ENCODE measurements at regions not wholly inside any gene's neighbourhood (a gene's known extent, or its start where the extent isn't known, plus 50 kb on each side); places are given as distances from the start of the nearest gene placed in this dataset.

DNA sequence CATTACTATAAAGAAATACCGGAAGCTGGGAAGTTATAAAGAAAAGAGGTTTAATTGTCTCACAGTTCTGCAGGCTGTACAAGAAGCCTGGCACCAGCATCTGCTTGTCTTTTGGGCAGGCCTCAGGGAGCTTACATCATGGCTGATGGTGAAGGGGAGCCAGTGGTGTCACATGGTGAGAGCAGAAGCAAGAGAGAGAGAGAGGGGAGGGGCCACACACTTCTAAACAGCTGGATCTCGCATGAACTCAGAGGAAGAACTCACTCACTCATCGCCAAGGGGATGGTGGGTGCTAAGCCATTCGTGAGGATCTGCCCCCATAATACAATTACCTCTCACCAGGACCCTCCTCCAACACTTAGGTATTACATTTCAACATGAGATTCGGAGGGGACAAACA, 51.8 kb upstream of the ANKRD34C start:
- DNase-seq (ENCODE audit: low spot score in 2 of 2): no peak
- Mint-ChIP-seq H3K27me3 (peaks cover 19% of the 10 kb centered on the region), H3K4me1 (no peaks in the 10 kb centered on the region), H3K4me3 (no peak overlapping the region), H3K27ac (no peak overlapping the region), H3K9me3 (peaks cover 16% of the 10 kb centered on the region), H3K36me3 (no peaks in the 10 kb centered on the region)
- ATAC-seq (ENCODE audit: low read depth): no peak

DNA sequence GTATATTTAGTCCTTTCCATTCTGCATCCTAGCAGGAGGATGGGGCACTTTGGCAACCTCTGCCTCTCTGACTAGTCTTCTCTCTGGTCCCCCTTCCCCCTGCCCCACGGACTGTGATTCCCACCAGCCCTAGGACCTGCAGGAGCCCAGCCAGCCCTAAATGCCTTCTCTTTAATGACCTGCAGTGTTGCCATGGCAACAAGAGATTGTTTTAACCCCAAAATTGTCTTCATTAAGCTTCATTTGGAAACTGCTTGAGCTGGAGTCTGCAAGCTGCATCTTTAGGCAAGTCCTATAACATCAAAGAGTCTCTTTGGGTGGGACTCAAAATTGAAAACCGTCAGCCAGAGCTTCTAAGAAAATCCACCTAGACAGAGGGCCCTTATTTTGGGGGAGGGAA, 59.7 kb upstream of the ANKRD34C start:
- Mint-ChIP-seq H3K4me3 (no peak overlapping the region), H3K9me3 (peaks cover 5% of the 10 kb centered on the region), H3K4me1 (no peaks in the 10 kb centered on the region), H3K27ac (no peak overlapping the region), H3K27me3 (peaks cover 22% of the 10 kb centered on the region), H3K36me3 (no peaks in the 10 kb centered on the region)
- ATAC-seq (ENCODE audit: low read depth): no peak
- DNase-seq (ENCODE audit: low spot score in 2 of 2): no peak

DNA sequence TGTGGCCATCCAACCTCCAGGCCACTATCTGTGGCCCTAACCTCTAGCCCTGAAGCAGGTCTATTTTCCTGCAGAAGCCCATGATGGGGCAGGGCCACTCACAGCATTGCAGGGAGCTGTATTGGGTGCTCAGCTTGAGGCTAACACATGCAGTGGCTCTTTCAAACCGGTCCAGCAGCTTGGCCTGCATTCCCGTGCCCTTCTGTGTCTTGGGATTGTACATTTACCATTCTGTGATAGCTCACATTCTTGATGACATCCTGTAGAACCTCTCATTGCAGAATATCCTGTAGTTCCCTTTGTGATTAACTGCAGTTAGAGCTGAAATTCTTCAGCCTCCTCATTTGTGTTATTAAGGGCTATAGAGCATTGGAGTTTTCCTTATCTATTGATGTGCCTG, 60.8 kb upstream of the ANKRD34C start:
- H3K9me3 Mint-ChIP-seq: peaks cover 10% of the 10 kb centered on the region
- DNase-seq (ENCODE audit: low spot score in 2 of 2): no peak
- no peaks in the 10 kb centered on the region for H3K4me1 Mint-ChIP-seq
- H3K27ac Mint-ChIP-seq: no peak overlapping the region
- ATAC-seq (ENCODE audit: low read depth): no peak
- peaks cover 18% of the 10 kb centered on the region for H3K27me3 Mint-ChIP-seq
- H3K36me3 Mint-ChIP-seq: no peaks in the 10 kb centered on the region
- no peak overlapping the region for H3K4me3 Mint-ChIP-seq

DNA sequence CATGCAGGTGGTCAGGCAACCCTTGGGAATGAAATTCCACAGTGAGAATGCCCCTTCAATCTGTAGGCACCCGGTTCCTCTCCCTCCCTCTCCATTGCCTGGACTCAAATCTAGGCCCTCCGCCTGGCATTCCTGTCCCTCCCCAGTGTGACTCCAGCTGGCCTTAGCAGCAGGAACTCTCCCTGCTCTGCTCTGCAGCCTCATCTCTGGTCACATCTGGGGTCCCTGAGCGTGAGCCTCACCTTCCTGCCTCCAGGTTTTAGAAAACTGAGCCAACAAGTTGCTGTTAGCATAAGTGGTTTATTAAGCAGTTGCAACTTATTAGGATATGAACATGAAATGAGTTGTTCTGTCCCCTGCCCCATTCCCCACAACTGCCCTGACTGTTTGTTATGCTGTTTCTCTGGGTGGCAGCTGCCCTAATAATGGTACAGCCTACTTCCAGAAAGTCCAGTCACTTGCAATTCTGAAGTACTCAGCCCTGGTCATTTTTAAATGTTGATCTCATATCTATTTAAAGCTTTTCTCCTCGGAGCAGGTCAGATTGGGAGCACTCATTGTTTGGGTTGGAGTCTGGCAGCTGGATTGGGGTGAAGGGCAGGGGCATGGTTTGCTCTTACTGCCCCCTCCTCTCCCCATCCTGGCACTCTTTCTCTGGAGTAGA, 63.0 kb upstream of the ANKRD34C start:
- no peak overlapping the region for H3K27ac Mint-ChIP-seq
- H3K36me3 Mint-ChIP-seq: no peaks in the 10 kb centered on the region
- H3K9me3 Mint-ChIP-seq: peaks cover 7% of the 10 kb centered on the region
- ATAC-seq (ENCODE audit: low read depth) (no peak), DNase-seq (ENCODE audit: low spot score in 2 of 2) (no peak)
- no peak overlapping the region for H3K4me3 Mint-ChIP-seq
- peaks cover 20% of the 10 kb centered on the region for H3K27me3 Mint-ChIP-seq
- no peaks in the 10 kb centered on the region for H3K4me1 Mint-ChIP-seq

DNA sequence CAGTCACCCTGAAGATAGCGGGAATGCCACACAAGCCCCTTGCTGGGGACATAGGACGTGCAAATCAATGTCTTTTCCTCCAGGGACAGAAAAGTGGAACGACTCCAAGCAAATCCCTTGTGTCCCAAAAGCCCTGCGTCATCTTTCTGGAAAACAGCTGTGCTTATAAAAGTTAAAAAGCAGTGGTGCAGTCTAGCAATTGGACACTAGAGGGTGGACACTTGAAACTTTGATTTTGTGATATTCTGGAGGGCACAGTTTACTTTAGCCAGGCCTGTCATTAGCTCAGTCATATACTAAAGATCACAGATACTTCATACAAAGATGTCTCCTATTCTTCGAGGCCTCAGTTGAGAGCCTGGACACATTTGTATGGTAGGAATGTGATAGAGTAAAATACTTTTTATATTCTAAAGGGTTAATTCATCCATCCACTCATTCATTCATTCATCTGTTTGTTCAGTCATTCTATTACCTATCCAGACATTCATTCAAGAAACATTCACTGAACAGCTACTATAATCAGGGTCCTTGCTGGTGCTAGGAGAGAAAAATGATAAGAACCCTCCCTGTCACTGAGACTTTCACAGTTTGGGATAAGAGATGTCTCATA, 63.8 kb upstream of the ANKRD34C start:
- H3K36me3 Mint-ChIP-seq: no peaks in the 10 kb centered on the region
- no peaks in the 10 kb centered on the region for H3K4me1 Mint-ChIP-seq
- DNase-seq (ENCODE audit: low spot score in 2 of 2) (no peak), ATAC-seq (ENCODE audit: low read depth) (no peak)
- peaks cover 5% of the 10 kb centered on the region for H3K9me3 Mint-ChIP-seq
- peaks cover 20% of the 10 kb centered on the region for H3K27me3 Mint-ChIP-seq
- no peak overlapping the region for H3K4me3 Mint-ChIP-seq
- no peak overlapping the region for H3K27ac Mint-ChIP-seq

DNA sequence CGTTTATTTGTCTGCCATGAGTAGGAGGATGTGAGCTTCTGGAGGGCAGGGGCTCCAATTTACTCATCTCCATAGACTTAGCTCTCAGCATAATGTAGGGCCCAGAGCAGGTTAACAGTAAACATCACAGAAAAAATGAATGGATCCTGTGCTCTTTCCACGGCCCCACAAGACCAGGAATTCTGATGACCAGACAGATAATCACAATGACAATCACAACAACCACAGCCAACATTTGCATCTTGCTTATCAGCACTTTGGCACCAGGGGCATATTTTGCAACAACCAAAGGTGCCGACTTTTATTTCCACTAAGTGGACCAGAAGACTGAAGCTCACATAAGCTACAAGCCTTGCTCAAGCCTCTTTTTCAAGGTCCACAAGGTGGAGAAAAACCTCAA, 68.9 kb upstream of the ANKRD34C start:
- H3K27ac Mint-ChIP-seq: no peak overlapping the region
- no peak for DNase-seq (ENCODE audit: low spot score in 2 of 2)
- peaks cover 5% of the 10 kb centered on the region for H3K9me3 Mint-ChIP-seq
- H3K36me3 Mint-ChIP-seq: no peaks in the 10 kb centered on the region
- peaks cover 23% of the 10 kb centered on the region for H3K27me3 Mint-ChIP-seq
- no peak for ATAC-seq (ENCODE audit: low read depth)
- H3K4me3 Mint-ChIP-seq: no peak overlapping the region
- no peaks in the 10 kb centered on the region for H3K4me1 Mint-ChIP-seq

DNA sequence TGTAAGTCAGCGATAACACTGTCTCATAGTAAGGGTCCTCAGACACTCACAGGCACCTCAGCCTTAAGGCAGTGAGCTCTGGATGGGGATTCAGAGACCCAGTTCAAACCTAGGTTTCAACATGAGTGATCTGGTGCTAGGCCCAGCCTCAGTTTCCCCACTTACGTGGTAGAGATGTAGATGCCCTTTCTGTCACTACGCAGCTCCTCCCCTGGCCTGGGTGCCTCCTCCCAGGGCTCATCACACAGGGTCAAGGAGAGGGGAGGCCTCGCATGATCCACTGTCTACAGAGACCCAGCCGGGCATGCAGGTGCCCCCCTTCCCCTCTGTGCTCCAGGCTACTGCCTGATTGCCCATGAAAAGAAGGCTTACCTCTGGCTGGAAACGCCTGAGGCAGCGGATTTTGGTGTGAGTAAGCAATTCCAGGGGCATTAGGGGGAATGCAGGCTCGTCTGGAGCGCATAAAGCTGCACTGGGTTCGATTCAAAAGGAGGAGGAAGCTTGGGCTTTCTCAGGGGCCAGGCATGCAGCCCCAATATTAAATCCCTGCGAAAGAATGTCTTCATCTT, 69.8 kb upstream of the ANKRD34C start:
- H3K4me3 Mint-ChIP-seq: no peak overlapping the region
- no peaks in the 10 kb centered on the region for H3K4me1 Mint-ChIP-seq
- peaks cover 23% of the 10 kb centered on the region for H3K27me3 Mint-ChIP-seq
- DNase-seq (ENCODE audit: low spot score in 2 of 2): no peak
- no peak overlapping the region for H3K27ac Mint-ChIP-seq
- no peak for ATAC-seq (ENCODE audit: low read depth)
- H3K36me3 Mint-ChIP-seq: no peaks in the 10 kb centered on the region
- H3K9me3 Mint-ChIP-seq: peaks cover 5% of the 10 kb centered on the region

DNA sequence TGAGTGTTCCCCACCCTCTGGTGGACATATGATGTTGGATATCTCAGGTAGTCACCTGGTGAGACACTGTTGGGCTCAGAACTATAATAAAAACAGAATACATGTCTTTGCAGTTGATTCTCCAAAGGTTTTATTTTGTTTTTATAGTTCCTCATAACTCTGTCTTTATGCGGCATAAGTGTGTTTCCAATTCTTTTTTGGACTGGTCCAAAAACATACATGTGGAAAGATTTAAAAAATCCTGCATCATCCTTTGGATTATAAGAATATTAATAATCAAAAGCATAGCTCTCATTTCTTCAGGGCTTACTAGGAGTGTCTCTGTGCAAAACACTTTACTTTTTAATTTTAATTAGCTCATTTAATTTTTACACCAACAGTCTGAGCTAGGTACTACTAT, 71.0 kb upstream of the ANKRD34C start:
- Mint-ChIP-seq H3K4me3 (no peak overlapping the region), H3K4me1 (no peaks in the 10 kb centered on the region), H3K36me3 (no peaks in the 10 kb centered on the region), H3K9me3 (no peaks in the 10 kb centered on the region), H3K27ac (no peak overlapping the region), H3K27me3 (peaks cover 27% of the 10 kb centered on the region)
- no peak for DNase-seq (ENCODE audit: low spot score in 2 of 2)
- ATAC-seq (ENCODE audit: low read depth): no peak

DNA sequence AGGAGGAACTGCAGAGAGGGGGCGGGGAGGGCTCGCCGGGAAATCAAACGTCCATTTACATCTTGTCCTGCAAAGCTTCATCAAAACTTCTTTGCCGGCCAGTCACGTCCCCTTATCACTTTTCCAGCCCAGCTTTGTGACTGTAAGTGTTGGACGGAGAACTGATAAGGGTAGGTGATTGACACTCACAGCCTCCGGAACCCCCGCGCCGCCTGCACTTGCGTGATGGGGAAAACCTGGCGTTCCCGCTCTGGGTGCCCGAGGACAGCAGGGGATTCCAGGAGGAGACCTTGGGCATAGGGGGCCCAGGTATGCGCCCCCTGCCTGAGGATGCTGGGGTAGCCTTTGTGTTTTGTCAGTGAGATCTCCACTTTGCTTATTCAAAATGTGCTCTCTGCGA, 72.8 kb upstream of the ANKRD34C start:
- Mint-ChIP-seq H3K27me3 (peaks cover 21% of the 10 kb centered on the region), H3K9me3 (no peaks in the 10 kb centered on the region), H3K4me1 (no peaks in the 10 kb centered on the region), H3K36me3 (no peaks in the 10 kb centered on the region), H3K4me3 (no peak overlapping the region), H3K27ac (no peak overlapping the region)
- ATAC-seq (ENCODE audit: low read depth) (no peak), DNase-seq (ENCODE audit: low spot score in 2 of 2) (no peak)

DNA sequence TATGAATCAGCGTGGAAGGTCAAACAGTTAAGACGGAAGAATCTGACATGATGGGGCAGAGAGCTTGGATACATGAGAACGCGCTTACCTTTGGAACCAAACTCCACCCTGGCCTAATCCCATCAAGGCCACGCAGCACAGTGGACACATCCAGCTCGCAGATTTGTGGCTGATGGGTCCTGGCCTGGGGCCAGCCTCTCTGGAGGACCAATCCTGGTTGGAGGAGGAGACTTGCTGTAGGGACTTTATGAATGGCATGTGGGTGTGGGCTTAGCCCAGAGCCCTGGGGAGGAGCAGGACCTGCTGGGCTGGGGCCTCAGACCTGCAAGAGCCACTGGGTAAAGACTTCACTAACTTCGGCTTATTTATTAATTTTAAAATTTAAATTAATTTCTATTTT, 73.4 kb upstream of the ANKRD34C start:
- Mint-ChIP-seq H3K4me3 (no peak overlapping the region), H3K27me3 (peaks cover 22% of the 10 kb centered on the region), H3K4me1 (no peaks in the 10 kb centered on the region), H3K9me3 (no peaks in the 10 kb centered on the region), H3K27ac (no peak overlapping the region), H3K36me3 (no peaks in the 10 kb centered on the region)
- ATAC-seq (ENCODE audit: low read depth) (no peak), DNase-seq (ENCODE audit: low spot score in 2 of 2) (no peak)

DNA sequence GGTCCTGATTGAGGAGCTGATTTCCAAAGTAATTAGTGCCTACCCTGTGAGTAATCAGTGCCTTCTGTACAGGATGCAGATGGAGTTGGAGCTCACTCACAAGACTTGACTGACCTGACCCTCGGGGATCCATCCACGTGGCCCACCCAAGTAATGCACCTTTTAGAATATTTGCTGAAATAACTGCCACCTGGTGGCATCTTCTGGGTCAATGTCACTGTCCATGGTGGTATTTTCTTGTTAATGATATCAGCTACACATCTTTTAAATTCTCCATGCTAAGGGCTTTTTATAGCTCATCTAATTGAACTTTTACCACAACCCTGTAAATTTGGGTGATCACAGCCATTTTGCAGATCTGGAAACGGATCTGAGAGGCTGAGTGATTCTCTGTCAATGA, 74.3 kb upstream of the ANKRD34C start:
- Mint-ChIP-seq H3K4me1 (no peaks in the 10 kb centered on the region), H3K9me3 (no peaks in the 10 kb centered on the region), H3K27me3 (peaks cover 21% of the 10 kb centered on the region), H3K36me3 (no peaks in the 10 kb centered on the region), H3K27ac (no peak overlapping the region), H3K4me3 (no peak overlapping the region)
- ATAC-seq (ENCODE audit: low read depth) (no peak), DNase-seq (ENCODE audit: low spot score in 2 of 2) (no peak)

DNA sequence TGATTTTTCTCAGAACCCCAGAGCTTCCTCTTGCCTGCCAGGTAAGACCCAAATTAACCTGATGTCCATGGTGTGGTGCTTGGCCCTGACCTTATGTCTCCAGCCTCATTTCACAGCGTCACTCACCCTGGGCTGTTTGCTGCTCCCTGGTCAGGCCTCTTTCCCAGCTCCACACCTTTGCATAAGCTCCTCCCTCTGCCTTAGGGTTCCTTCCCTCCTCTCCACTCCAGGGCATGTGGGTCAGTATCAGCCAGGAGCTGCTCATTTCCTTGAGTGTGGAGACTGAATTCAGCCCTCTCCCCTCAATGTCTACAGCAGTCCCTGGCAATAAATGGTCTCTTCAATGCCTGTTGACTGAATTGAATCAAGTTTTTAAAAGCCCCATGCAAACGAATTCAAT, 75.6 kb upstream of the ANKRD34C start:
- H3K27ac Mint-ChIP-seq: no peak overlapping the region
- no peaks in the 10 kb centered on the region for H3K9me3 Mint-ChIP-seq
- ATAC-seq (ENCODE audit: low read depth) (no peak), DNase-seq (ENCODE audit: low spot score in 2 of 2) (no peak)
- H3K27me3 Mint-ChIP-seq: peaks cover 25% of the 10 kb centered on the region
- no peaks in the 10 kb centered on the region for H3K36me3 Mint-ChIP-seq
- H3K4me3 Mint-ChIP-seq: no peak overlapping the region
- no peaks in the 10 kb centered on the region for H3K4me1 Mint-ChIP-seq

DNA sequence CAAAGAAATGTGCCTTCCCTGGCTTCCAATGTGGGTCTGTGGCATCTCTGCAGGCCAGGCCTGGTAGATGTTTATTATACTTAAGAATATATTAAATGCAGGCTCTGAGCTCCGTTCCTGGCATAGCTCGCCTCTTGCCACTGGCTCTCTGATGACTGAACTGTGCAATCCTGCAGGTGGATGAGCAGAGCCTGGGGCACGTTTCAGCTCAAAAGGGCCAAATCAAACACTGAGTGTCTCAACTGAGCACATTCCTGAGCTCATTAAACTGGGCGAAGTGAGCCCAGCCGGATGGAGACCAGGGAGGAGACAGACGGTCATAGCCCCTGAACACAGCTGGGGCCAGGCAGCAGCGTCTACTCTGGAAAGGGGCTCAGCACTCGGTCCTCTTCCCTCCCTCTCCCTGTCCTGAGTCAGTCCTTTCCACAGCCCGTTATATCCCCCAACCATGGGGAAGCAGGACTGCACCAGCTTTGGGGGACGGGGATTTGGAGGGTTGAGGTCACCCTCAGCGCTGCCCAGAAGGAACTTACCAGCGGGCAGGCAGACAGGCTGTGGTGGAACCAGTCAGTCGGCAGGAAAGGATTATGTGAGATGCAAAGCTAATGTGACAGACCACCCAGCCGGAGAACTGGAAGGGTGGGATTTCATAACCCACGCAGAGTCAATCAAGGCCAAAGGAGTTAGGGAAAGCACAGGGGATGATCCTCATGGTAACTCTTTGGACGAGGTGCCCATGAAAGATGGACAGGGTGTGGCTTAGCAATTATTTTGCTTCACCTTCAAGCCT, 77.4 kb upstream of the ANKRD34C start:
- Mint-ChIP-seq H3K9me3 (no peaks in the 10 kb centered on the region), H3K36me3 (no peaks in the 10 kb centered on the region), H3K27ac (no peak overlapping the region), H3K4me1 (no peaks in the 10 kb centered on the region), H3K4me3 (no peak overlapping the region), H3K27me3 (peaks cover 23% of the 10 kb centered on the region)
- ATAC-seq (ENCODE audit: low read depth) (no peak), DNase-seq (ENCODE audit: low spot score in 2 of 2) (no peak)

DNA sequence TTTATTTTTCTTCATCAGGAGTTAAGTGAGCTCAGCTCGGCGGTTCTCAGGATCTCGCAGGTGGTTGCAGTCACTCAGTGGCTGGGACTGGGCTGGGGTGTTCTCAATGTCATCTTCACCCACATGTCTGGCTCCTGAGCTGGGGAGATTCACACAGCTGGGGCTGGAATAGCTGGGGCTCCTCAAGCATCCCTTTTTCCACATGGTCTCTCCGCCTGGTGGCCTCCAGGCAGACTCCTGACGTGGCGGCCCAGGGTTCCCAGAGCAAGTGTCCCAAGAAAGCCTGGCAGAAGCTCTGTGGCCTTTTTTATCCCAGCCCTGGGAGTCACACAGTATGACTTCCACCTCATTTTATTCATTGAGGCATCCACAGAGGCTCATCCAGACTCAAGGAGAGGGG, 84.1 kb upstream of the ANKRD34C start:
- Mint-ChIP-seq H3K27me3 (peaks cover 13% of the 10 kb centered on the region), H3K4me1 (no peaks in the 10 kb centered on the region), H3K4me3 (no peak overlapping the region), H3K36me3 (no peaks in the 10 kb centered on the region), H3K27ac (no peak overlapping the region), H3K9me3 (no peaks in the 10 kb centered on the region)
- ATAC-seq (ENCODE audit: low read depth) (no peak), DNase-seq (ENCODE audit: low spot score in 2 of 2) (no peak)

Measured in memory B cell (primary cell).